HepG2 (cell line): ENCODE measurements at regions not wholly inside any gene's neighbourhood (a gene's known extent, or its start where the extent isn't known, plus 50 kb on each side); places are given as distances from the start of the nearest gene placed in this dataset.

Experiments
- ATAC-seq: fragments of 200-7000 bp; cut with Tn5 transposase; 3 replicates; pipeline ENCODE4 v1.9.1; 2020; ENCODE audit warnings: mild to moderate bottlenecking, moderate library complexity
- BruUV-seq: library from RNA; stranded (reverse); fragments of 400-500 nt; replicated peaks from 2 replicates; lab custom pipeline; 2021; lab: Mats Ljungman, UMichigan
- CTCF ChIA-PET: fragments of 300-600 bp; formaldehyde crosslinking; extraction: SDS; loops from one replicate; lab custom pipeline; 2021; ENCODE audit warnings: low total read pairs, inconsistent platforms, low intra/inter-chr PET ratio; lab: Yijun Ruan, JAX
- POLR2A ChIA-PET: fragments of 350-600 bp; sonication (Branson Sonifier 250); formaldehyde crosslinking; loops from one replicate; lab custom pipeline; 2020; ENCODE audit warnings: antibody characterized with exemption, inconsistent platforms; lab: Yijun Ruan, JAX
- DNase-seq: peaks from one replicate; pipeline ENCODE4 v3.0.0-alpha.2; 2015; ENCODE audit warnings: low spot score
- FAIRE-seq: peaks from 3 replicates; lab custom pipeline; 2011; peaks lifted over from hg19 to GRCh38; lab: Jason Lieb, UNC
- H2AFZ ChIP-seq: one replicate; pipeline ENCODE4 v1.6.1; 2011; ENCODE audit warnings: low read length, inconsistent platforms
- H3K27ac ChIP-seq: fragments of 300-600 bp; 3 replicates; pipeline ENCODE4 v1.8.0; 2011; ENCODE audit warnings: mixed run types, mild to moderate bottlenecking, mixed read lengths, low read length, inconsistent platforms; ENCODE audit not compliant: insufficient read depth; ENCODE audit errors: extremely low read length
- H3K27me3 ChIP-seq, 2 experiments: fragments of 200-600 bp in 1 of 2; 2 replicates in 1 of 2; 3 replicates in 1 of 2; pipeline versions ENCODE4 v1.6.0 to v1.8.0; 2011; ENCODE audit warnings: low read length in 2 of 2, mild to moderate bottlenecking in 2 of 2, moderate library complexity in 2 of 2, inconsistent platforms in 1 of 2; ENCODE audit not compliant: insufficient read depth in 2 of 2, control insufficient read depth in 1 of 2
- H3K36me3 ChIP-seq, 2 experiments: fragments of 200-600 bp in 1 of 2; replicated peaks in 1 of 2; 2 replicates in 1 of 2; 3 replicates in 1 of 2; pipeline versions ENCODE4 v1.5.1 to v1.8.0; 2011; ENCODE audit warnings: low read length in 2 of 2, inconsistent platforms in 1 of 2; ENCODE audit not compliant: insufficient read depth in 2 of 2, control insufficient read depth in 1 of 2
- H3K4me1 ChIP-seq: 2 replicates; pipeline ENCODE4 v1.5.1; 2012; ENCODE audit warnings: low read length, inconsistent platforms; ENCODE audit not compliant: insufficient read depth
- H3K4me2 ChIP-seq: 2 replicates; pipeline ENCODE4 v1.6.0; 2011; ENCODE audit warnings: low read depth, low read length, inconsistent platforms
- H3K4me3 ChIP-seq, 3 experiments: fragments of 200-600 bp in 1 of 3; sonication (generic), shearing (Covaris generic) in 1 of 3; replicated peaks in 1 of 3; 2 replicates each; pipeline ENCODE4 v1.5.1; 2011 to 2016; ENCODE audit warnings: low read length in 3 of 3, inconsistent platforms in 2 of 3, low read depth in 2 of 3, mild to moderate bottlenecking in 2 of 3, control low read depth in 1 of 3, mixed read lengths in 1 of 3; ENCODE audit not compliant: insufficient read depth in 1 of 3
- H3K79me2 ChIP-seq: one replicate; pipeline ENCODE4 v1.6.1; 2011; ENCODE audit warnings: low read length, inconsistent platforms; ENCODE audit not compliant: insufficient read depth
- H3K9ac ChIP-seq: 2 replicates; pipeline ENCODE4 v1.6.0; 2011; ENCODE audit warnings: mild to moderate bottlenecking, low read depth, low read length, inconsistent platforms; ENCODE audit not compliant: insufficient read depth
- H3K9me3 ChIP-seq: 2 replicates; pipeline ENCODE4 v1.5.1; 2012; ENCODE audit warnings: mild to moderate bottlenecking, low read length
- H4K20me1 ChIP-seq: 2 replicates; pipeline ENCODE4 v1.6.0; 2011; ENCODE audit warnings: inconsistent platforms, mild to moderate bottlenecking, low read length, moderate library complexity; ENCODE audit not compliant: insufficient read depth
- CENPX ChIP-seq: sonication (generic); formaldehyde crosslinking; IDR thresholded peaks from 2 replicates; pipeline ENCODE4 v1.9.0; 2021; ENCODE audit warnings: mild to moderate bottlenecking, missing genetic modification reagents, moderate library complexity
- HOXA5 ChIP-seq: sonication (generic); formaldehyde crosslinking; IDR thresholded peaks from 2 replicates; pipeline ENCODE4 v1.4.0; 2020; ENCODE audit warnings: missing genetic modification reagents
- MXD4 ChIP-seq: IDR thresholded peaks from 2 replicates; pipeline ENCODE4 v1.6.1; 2016; ENCODE audit warnings: mild to moderate bottlenecking, missing biosample characterization, missing genetic modification reagents
- MXI1 ChIP-seq: IDR thresholded peaks from 3 replicates; pipeline ENCODE4 v1.6.1; 2012; ENCODE audit warnings: low read depth, low read length, inconsistent platforms, borderline replicate concordance
- PTBP1 ChIP-seq: fragments of 200-400 bp; formaldehyde crosslinking; IDR thresholded peaks from 2 replicates; pipeline ENCODE4 v1.6.1; 2018; ENCODE audit warnings: low read length, low read depth; ENCODE audit not compliant: poor library complexity, severe bottlenecking
- SETDB1 ChIP-seq: sonication (generic); formaldehyde crosslinking; IDR thresholded peaks from 2 replicates; pipeline ENCODE4 v1.5.1; 2020; ENCODE audit warnings: missing genetic modification reagents, mild to moderate bottlenecking, borderline replicate concordance
- SRSF1 ChIP-seq: fragments of 200-400 bp; formaldehyde crosslinking; optimal IDR thresholded peaks from 2 replicates; pipeline ENCODE3; 2017; ENCODE audit warnings: mild to moderate bottlenecking, low read depth, low read length, moderate library complexity
- TRIM24 ChIP-seq: sonication (generic); formaldehyde crosslinking; IDR thresholded peaks from 2 replicates; pipeline ENCODE4 v1.8.0; 2022; ENCODE audit warnings: mild to moderate bottlenecking, missing genetic modification reagents
- ZNF550 ChIP-seq: sonication (generic); formaldehyde crosslinking; IDR thresholded peaks from 2 replicates; pipeline ENCODE4 v1.4.0; 2020; ENCODE audit warnings: mild to moderate bottlenecking, missing genetic modification reagents, borderline replicate concordance
- ZNF879 ChIP-seq: sonication (generic); formaldehyde crosslinking; IDR thresholded peaks from 2 replicates; pipeline ENCODE4 v1.8.1; 2023; ENCODE audit warnings: missing genetic modification reagents
- WGBS: methylation state at CpG from one replicate; pipeline ENCODE4 v1.1.6; 2017; ENCODE audit warnings: low lambda C conversion rate; 5-methylcytosine and 5-hydroxymethylcytosine counted together
- in situ Hi-C: cut with HindIII; loops from 2 replicates; pipeline ENCODE4 v1.10.0; 2017; ENCODE audit warnings: low pct_unique_long_range_greater_than_20kb; ENCODE audit not compliant: extremely low pct_ligation_motif_present
- intact Hi-C: fragments of 100-400 bp; cut with micrococcal nuclease; formaldehyde crosslinking; loops from one replicate; pipeline ENCODE4 v1.10.0; 2022; ENCODE audit not compliant: unreplicated experiment
- TF ChIP-seq, protein P1 (sequence below): sonication (generic); formaldehyde crosslinking; conservative IDR thresholded peaks from 2 replicates; pipeline ENCODE4 v1.5.0; 2020; ENCODE audit warnings: missing genetic modification reagents
- TF ChIP-seq, protein P2 (sequence below): sonication (generic); formaldehyde crosslinking; IDR thresholded peaks from 2 replicates; pipeline ENCODE4 v1.9.0; 2021; ENCODE audit warnings: missing genetic modification reagents, borderline replicate concordance

DNA sequence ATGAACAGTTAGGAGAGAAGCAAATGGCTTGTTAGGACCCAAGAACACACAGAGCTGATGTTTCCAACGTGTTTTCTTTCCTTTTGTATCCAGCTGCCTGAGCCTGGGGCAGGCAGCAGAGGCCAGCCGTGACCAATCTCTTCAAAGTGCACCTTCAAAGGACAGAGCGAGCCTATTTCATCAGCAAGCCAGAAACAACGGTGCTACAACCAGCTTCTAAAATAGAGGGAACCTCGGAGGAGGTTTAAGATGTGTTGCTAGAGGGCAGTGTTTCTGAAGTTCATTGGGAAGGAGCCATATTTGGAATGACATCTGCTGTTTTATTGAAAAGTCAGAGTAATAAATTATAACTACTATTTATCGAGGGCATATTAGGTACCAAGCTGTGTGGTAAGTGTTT is 56.2 kb upstream of the RFC3 start (continued):
- TF ChIP-seq, protein P1, sequence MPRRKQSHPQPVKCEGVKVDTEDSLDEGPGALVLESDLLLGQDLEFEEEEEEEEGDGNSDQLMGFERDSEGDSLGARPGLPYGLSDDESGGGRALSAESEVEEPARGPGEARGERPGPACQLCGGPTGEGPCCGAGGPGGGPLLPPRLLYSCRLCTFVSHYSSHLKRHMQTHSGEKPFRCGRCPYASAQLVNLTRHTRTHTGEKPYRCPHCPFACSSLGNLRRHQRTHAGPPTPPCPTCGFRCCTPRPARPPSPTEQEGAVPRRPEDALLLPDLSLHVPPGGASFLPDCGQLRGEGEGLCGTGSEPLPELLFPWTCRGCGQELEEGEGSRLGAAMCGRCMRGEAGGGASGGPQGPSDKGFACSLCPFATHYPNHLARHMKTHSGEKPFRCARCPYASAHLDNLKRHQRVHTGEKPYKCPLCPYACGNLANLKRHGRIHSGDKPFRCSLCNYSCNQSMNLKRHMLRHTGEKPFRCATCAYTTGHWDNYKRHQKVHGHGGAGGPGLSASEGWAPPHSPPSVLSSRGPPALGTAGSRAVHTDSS (CRISPR knock-in tag): no peak
- TF ChIP-seq, all 625 proteins: peak for 6

- Histone ChIP-seq H4K20me1 (no peaks in the 10 kb centered on the region), H2AFZ (no peak overlapping the region), H3K27ac (no peak overlapping the region), H3K36me3 (no peaks in the 10 kb centered on the region), H3K9ac (no peak overlapping the region), H3K4me2 (no peak overlapping the region), H3K4me1 (peaks cover 8% of the 10 kb centered on the region), H3K27me3 (0 out of 5 replicates have a peak, but pooled peaks cover 0 to 3% of the 10 kb centered on the region in 2 experiments), H3K9me3 (no peaks in the 10 kb centered on the region), H3K4me3 (no peak overlapping the region), H3K79me2 (no peaks in the 10 kb centered on the region)
- DNase-seq (no peak), FAIRE-seq (no peak), ATAC-seq (no peak)
- WGBS: 61% methylated on average over 2 of the region's 2 CpGs
- CTCF ChIA-PET: no interaction called here
- TF ChIP-seq ZNF879 (CRISPR knock-in tag): no peak
- no peak for TF ChIP-seq TRIM24
- no peak for TF ChIP-seq SETDB1
- no peak for TF ChIP-seq SRSF1
- no peak for TF ChIP-seq MXI1
- TF ChIP-seq CENPX (CRISPR knock-in tag): no peak
- no peak for TF ChIP-seq MXD4 (CRISPR knock-in tag)
- TF ChIP-seq, protein P2, sequence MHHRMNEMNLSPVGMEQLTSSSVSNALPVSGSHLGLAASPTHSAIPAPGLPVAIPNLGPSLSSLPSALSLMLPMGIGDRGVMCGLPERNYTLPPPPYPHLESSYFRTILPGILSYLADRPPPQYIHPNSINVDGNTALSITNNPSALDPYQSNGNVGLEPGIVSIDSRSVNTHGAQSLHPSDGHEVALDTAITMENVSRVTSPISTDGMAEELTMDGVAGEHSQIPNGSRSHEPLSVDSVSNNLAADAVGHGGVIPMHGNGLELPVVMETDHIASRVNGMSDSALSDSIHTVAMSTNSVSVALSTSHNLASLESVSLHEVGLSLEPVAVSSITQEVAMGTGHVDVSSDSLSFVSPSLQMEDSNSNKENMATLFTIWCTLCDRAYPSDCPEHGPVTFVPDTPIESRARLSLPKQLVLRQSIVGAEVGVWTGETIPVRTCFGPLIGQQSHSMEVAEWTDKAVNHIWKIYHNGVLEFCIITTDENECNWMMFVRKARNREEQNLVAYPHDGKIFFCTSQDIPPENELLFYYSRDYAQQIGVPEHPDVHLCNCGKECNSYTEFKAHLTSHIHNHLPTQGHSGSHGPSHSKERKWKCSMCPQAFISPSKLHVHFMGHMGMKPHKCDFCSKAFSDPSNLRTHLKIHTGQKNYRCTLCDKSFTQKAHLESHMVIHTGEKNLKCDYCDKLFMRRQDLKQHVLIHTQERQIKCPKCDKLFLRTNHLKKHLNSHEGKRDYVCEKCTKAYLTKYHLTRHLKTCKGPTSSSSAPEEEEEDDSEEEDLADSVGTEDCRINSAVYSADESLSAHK (CRISPR knock-in tag): no peak
- TF ChIP-seq ZNF550 (CRISPR knock-in tag): no peak
- TF ChIP-seq PTBP1: no peak
- TF ChIP-seq HOXA5 (CRISPR knock-in tag): no peak
- POLR2A ChIA-PET: no interaction called here
- intact Hi-C loops (no loop called here), in situ Hi-C loops (no loop called here)
- BruUV-seq: no TSS peak
Measured at GRCh38 chr13:33763021-33763420, 54.9 kb upstream of the RFC3 start.
